ENCODE measurements at regions not wholly inside any gene's neighbourhood (a gene's known extent, or its start where the extent isn't known, plus 50 kb on each side); places are given as distances from the start of the nearest gene placed in this dataset.

- DNase-seq, result no peak
- no peak overlapping the region for H3K27ac ChIP-seq
- H3K4me1 ChIP-seq, result no peaks in the 10 kb centered on the region
- H3K27me3 ChIP-seq, result no peaks in the 10 kb centered on the region
- intact Hi-C loops (cut with DNase I; ENCODE audit: low total_unique reads), result loop anchor here (10.0 kb wide), 1 partner anchor 1815 kb away; no protein-coding TSS in a partner anchor
- H3K36me3 ChIP-seq, result no peaks in the 10 kb centered on the region
- no peak for TF ChIP-seq CTCF (IDR thresholded peaks at IDR 0.05)
- no peak for TF ChIP-seq POLR2AphosphoS5 (IDR thresholded peaks at IDR 0.05)
- no peak for TF ChIP-seq POLR2A (IDR thresholded peaks at IDR 0.05)
- TF ChIP-seq EP300 (IDR thresholded peaks at IDR 0.05), result no peak
- no peaks in the 10 kb centered on the region for H3K9me3 ChIP-seq
- no peak overlapping the region for H3K4me3 ChIP-seq
Observed at GRCh38 chr14:30499358-30499757, 59.6 kb upstream of the G2E3 start.

GRCh38 chr14:30500222-30500621 is 58.7 kb upstream of the G2E3 start:
- Histone ChIP-seq H3K4me1 (no peaks in the 10 kb centered on the region), H3K4me3 (no peak overlapping the region), H3K27ac (no peak overlapping the region), H3K36me3 (no peaks in the 10 kb centered on the region), H3K9me3 (no peaks in the 10 kb centered on the region), H3K27me3 (no peaks in the 10 kb centered on the region)
- no peak for TF ChIP-seq POLR2A (IDR thresholded peaks at IDR 0.05)
- TF ChIP-seq CTCF (IDR thresholded peaks at IDR 0.05), result no peak
- no peak for TF ChIP-seq POLR2AphosphoS5 (IDR thresholded peaks at IDR 0.05)
- TF ChIP-seq EP300 (IDR thresholded peaks at IDR 0.05), result no peak
- intact Hi-C loops (cut with DNase I; ENCODE audit: low total_unique reads), result no loop called here
- WGBS, 5 donors, result 55 to 76% (median 69%) methylated on average over 2 of the region's 2 CpGs
- peak in 1 of 2 donors; percentile 16 for DNase-seq

GRCh38 chr14:30507209-30507608 is 51.7 kb upstream of the G2E3 start:
- Histone ChIP-seq H3K4me1 (no peaks in the 10 kb centered on the region), H3K36me3 (no peaks in the 10 kb centered on the region), H3K9me3 (peaks cover 0 to 7% (median 0%) of the 10 kb centered on the region in 4 donors), H3K27me3 (no peaks in the 10 kb centered on the region), H3K4me3 (no peak overlapping the region), H3K27ac (no peak overlapping the region)
- no peak for TF ChIP-seq EP300 (IDR thresholded peaks at IDR 0.05)
- TF ChIP-seq POLR2AphosphoS5 (IDR thresholded peaks at IDR 0.05), result no peak
- TF ChIP-seq POLR2A (IDR thresholded peaks at IDR 0.05), result no peak
- no peak for TF ChIP-seq CTCF (IDR thresholded peaks at IDR 0.05)
- DNase-seq, result no peak
- WGBS, 5 donors, result 78 to 93% (median 90%) methylated on average over 3 of the region's 3 CpGs
- intact Hi-C loops (cut with DNase I; ENCODE audit: low total_unique reads), result no loop called here

Data from stomach (tissue), 8 donors.